ENCODE measurements at regions not wholly inside any gene's neighbourhood (a gene's known extent, or its start where the extent isn't known, plus 50 kb on each side); places are given as distances from the start of the nearest gene placed in this dataset.

DNA sequence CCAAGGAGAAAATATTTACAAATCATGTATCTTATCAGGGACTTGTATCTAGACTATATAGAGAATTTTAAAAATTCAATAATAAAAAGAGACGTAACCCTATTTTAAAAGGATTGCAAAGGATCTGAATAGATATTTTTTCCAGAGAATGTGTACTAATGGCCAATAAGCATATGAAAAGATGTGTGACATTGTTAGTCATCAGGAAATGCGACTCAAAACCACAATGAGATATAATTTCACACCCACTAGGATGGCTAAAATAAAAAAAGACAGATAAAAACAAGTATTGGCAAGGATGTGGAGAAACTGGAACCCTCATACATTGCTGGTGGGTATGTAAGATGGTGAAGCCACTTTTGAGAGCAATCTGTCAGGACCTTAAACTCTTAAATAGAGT, 141.9 kb upstream of the BMP4 start:
- in situ Hi-C loops (cut with MboI), result no loop called here
- DNase-seq, result no peak
- Histone ChIP-seq H3K9me2 (ENCODE audit: insufficient read depth) (no peaks in the 10 kb centered on the region), H3K36me3 (ENCODE audit: low read depth) (no peaks in the 10 kb centered on the region), H3K4me3 (no peak overlapping the region), H4K20me1 (ENCODE audit: insufficient read depth) (no peaks in the 10 kb centered on the region), H3K9me3 (ENCODE audit: low read depth) (no peaks in the 10 kb centered on the region), H3K9ac (no peak overlapping the region), H3K4me2 (ENCODE audit: unreplicated experiment) (no peak overlapping the region), H3K27ac (no peak overlapping the region), H3K79me2 (ENCODE audit: insufficient read depth) (no peaks in the 10 kb centered on the region), H3K27me3 (replicated peaks; ENCODE audit: insufficient read depth) (no peaks in the 10 kb centered on the region), H3K4me1 (ENCODE audit: insufficient read depth) (no peaks in the 10 kb centered on the region), H3F3A (ENCODE audit: insufficient read depth) (no peaks in the 10 kb centered on the region), H2AFZ (no peak overlapping the region)
- 55 to 56% methylated on average over 2 of the region's 2 CpGs for WGBS, 2 experiments (ENCODE audit: low coverage in 1 of 2, low lambda C conversion rate in 2 of 2, missing lambda C conversion rate in 2 of 2)
- TF ChIP-seq EZH2phosphoT487 (IDR thresholded peaks at IDR 0.05; ENCODE audit: insufficient read depth, low read depth), result no peak
- no peak for TF ChIP-seq EZH2 (IDR thresholded peaks at IDR 0.05; ENCODE audit: insufficient read depth, poor library complexity, severe bottlenecking)

DNA sequence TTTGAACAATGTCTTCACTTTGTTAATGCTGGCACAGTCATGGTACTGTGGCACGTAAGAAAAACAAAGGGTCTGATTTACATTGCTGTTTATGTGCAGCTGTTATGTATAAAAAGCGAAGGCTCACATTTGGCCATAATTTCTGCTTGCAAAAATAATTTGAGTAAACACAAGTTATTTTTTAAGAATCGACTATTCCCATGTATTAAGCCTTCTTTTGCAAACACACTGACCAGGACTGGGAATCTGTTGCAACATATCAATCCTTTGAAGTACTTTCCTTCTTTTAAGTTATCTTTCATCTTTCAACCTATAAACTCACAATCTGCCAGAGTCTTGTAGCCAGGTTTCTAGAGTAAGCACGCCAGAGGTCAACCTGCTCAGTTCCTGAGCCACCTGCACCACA, 145.4 kb upstream of the BMP4 start:
- Histone ChIP-seq H3K27me3 (replicated peaks; ENCODE audit: insufficient read depth) (no peaks in the 10 kb centered on the region), H3K79me2 (ENCODE audit: insufficient read depth) (no peaks in the 10 kb centered on the region), H3K36me3 (ENCODE audit: low read depth) (no peaks in the 10 kb centered on the region), H2AFZ (no peak overlapping the region), H3K9me2 (ENCODE audit: insufficient read depth) (no peaks in the 10 kb centered on the region), H3K9me3 (ENCODE audit: low read depth) (no peaks in the 10 kb centered on the region), H3K4me2 (ENCODE audit: unreplicated experiment) (no peak overlapping the region), H4K20me1 (ENCODE audit: insufficient read depth) (no peaks in the 10 kb centered on the region), H3K4me3 (no peak overlapping the region), H3F3A (ENCODE audit: insufficient read depth) (0 out of 2 replicates have a peak, but pooled peaks cover under 1% of the 10 kb centered on the region), H3K9ac (no peak overlapping the region), H3K4me1 (ENCODE audit: insufficient read depth) (peaks cover 6% of the 10 kb centered on the region), H3K27ac (no peak overlapping the region)
- WGBS, 2 experiments (ENCODE audit: low coverage in 1 of 2, low lambda C conversion rate in 2 of 2, missing lambda C conversion rate in 2 of 2), result 54 to 59% methylated on average over 4 of the region's 4 CpGs
- in situ Hi-C loops (cut with MboI), result no loop called here
- DNase-seq, result no peak
- no peak for TF ChIP-seq EZH2 (IDR thresholded peaks at IDR 0.05; ENCODE audit: insufficient read depth, poor library complexity, severe bottlenecking)
- TF ChIP-seq EZH2phosphoT487 (IDR thresholded peaks at IDR 0.05; ENCODE audit: insufficient read depth, low read depth), result no peak

DNA sequence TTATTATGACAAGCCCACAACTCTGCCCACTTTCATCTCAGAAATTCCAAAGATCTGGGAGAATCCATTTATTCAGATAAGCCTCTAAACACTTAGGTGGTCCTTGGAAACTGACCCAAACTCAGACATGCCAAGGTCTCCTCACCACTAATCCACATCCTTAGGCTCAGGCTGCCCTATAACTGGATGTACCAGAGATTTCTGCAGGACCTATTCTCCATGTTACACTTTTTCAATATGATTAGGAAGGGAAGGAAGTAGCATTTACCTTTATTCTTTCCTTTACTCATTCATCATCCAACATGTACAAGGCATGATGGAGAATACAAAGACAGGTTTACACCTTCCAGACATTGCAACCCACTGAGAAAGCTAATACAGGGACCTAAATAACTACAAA, 145.9 kb upstream of the BMP4 start:
- DNase-seq, result no peak
- H3K27ac ChIP-seq, result no peak overlapping the region
- no peak overlapping the region for H3K9ac ChIP-seq
- H3K36me3 ChIP-seq (ENCODE audit: low read depth), result no peaks in the 10 kb centered on the region
- in situ Hi-C loops (cut with MboI), result no loop called here
- no peaks in the 10 kb centered on the region for H3K9me2 ChIP-seq (ENCODE audit: insufficient read depth)
- H3K9me3 ChIP-seq (ENCODE audit: low read depth), result no peaks in the 10 kb centered on the region
- TF ChIP-seq EZH2 (IDR thresholded peaks at IDR 0.05; ENCODE audit: insufficient read depth, poor library complexity, severe bottlenecking), result no peak
- H3F3A ChIP-seq (ENCODE audit: insufficient read depth), result 0 out of 2 replicates have a peak, but pooled peaks cover 5% of the 10 kb centered on the region
- no peaks in the 10 kb centered on the region for H3K79me2 ChIP-seq (ENCODE audit: insufficient read depth)
- H3K4me2 ChIP-seq (ENCODE audit: unreplicated experiment), result no peak overlapping the region
- H2AFZ ChIP-seq, result no peak overlapping the region
- H3K4me3 ChIP-seq, result no peak overlapping the region
- no peaks in the 10 kb centered on the region for H3K27me3 ChIP-seq (replicated peaks; ENCODE audit: insufficient read depth)
- H3K4me1 ChIP-seq (ENCODE audit: insufficient read depth), result peaks cover 10% of the 10 kb centered on the region
- no peaks in the 10 kb centered on the region for H4K20me1 ChIP-seq (ENCODE audit: insufficient read depth)

DNA sequence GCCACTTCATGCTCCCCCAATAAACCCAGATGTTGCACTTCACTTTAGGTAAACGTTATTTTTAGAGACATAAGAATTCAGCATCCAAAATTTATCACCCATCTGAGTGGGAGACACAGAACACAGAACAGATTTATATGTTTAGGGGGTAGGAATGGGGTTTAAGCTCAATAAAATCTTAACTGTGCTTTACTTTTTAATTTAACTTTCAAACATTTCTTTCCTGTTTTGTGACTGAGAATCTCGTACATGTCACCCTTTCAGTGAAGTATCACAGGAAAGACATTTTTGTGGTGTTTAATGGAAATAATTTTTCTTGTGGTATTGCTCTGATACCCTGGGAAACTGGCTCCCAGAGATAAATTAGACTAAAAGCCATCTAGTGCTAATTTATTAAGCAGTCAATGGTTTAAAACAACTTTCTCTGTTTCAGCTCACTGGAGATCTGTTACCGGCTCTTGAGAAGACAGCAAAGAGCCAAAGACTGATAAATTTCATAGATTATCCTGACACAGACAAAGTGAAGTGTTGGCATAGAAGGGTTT, 148.0 kb upstream of the BMP4 start:
- no peak for TF ChIP-seq EZH2 (IDR thresholded peaks at IDR 0.05; ENCODE audit: insufficient read depth, poor library complexity, severe bottlenecking)
- no peak for TF ChIP-seq EZH2phosphoT487 (IDR thresholded peaks at IDR 0.05; ENCODE audit: insufficient read depth, low read depth)
- Histone ChIP-seq H3K27ac (no peak overlapping the region), H3K9ac (no peak overlapping the region), H3K4me1 (ENCODE audit: insufficient read depth) (peaks cover 32% of the 10 kb centered on the region), H3K79me2 (ENCODE audit: insufficient read depth) (no peaks in the 10 kb centered on the region), H3K4me2 (ENCODE audit: unreplicated experiment) (no peak overlapping the region), H3K9me2 (ENCODE audit: insufficient read depth) (no peaks in the 10 kb centered on the region), H3K4me3 (no peak overlapping the region), H3K36me3 (ENCODE audit: low read depth) (no peaks in the 10 kb centered on the region), H4K20me1 (ENCODE audit: insufficient read depth) (no peaks in the 10 kb centered on the region), H3K27me3 (replicated peaks; ENCODE audit: insufficient read depth) (no peaks in the 10 kb centered on the region), H3K9me3 (ENCODE audit: low read depth) (no peaks in the 10 kb centered on the region), H3F3A (ENCODE audit: insufficient read depth) (peaks cover 24% of the 10 kb centered on the region), H2AFZ (no peak overlapping the region)
- in situ Hi-C loops (cut with MboI), result no loop called here
- no peak for DNase-seq
- WGBS, 2 experiments (ENCODE audit: low coverage in 1 of 2, low lambda C conversion rate in 2 of 2, missing lambda C conversion rate in 2 of 2), result 71 to 72% methylated on average over 3 of the region's 3 CpGs

DNA sequence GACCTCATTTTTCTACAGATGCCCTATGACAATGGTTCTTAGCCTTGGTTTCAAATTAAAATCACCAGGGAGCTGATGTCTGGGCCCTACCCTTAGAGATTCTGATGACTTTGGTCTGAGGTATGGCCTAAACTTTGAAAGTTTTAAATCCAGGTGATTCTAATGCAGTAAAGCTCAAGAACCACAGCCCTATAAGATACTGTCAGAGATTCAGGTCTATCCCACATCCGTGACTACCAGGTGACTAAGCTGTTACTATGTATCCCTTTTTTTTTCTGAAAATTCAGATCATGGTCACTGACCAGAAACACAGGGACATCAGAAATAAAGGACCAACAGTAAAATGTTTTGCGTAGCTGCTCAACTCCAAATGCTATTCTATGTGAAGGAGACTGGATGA, 148.8 kb upstream of the BMP4 start:
- peaks cover 26% of the 10 kb centered on the region for H3F3A ChIP-seq (ENCODE audit: insufficient read depth)
- H3K9me3 ChIP-seq (ENCODE audit: low read depth), result no peaks in the 10 kb centered on the region
- in situ Hi-C loops (cut with MboI), result no loop called here
- H3K4me2 ChIP-seq (ENCODE audit: unreplicated experiment), result no peak overlapping the region
- H3K79me2 ChIP-seq (ENCODE audit: insufficient read depth), result no peaks in the 10 kb centered on the region
- H2AFZ ChIP-seq, result no peak overlapping the region
- no peaks in the 10 kb centered on the region for H3K9me2 ChIP-seq (ENCODE audit: insufficient read depth)
- H3K4me1 ChIP-seq (ENCODE audit: insufficient read depth), result peaks cover 36% of the 10 kb centered on the region
- H3K9ac ChIP-seq, result no peak overlapping the region
- TF ChIP-seq EZH2 (IDR thresholded peaks at IDR 0.05; ENCODE audit: insufficient read depth, poor library complexity, severe bottlenecking) (no peak), EZH2phosphoT487 (IDR thresholded peaks at IDR 0.05; ENCODE audit: insufficient read depth, low read depth) (no peak)
- no peaks in the 10 kb centered on the region for H4K20me1 ChIP-seq (ENCODE audit: insufficient read depth)
- no peak overlapping the region for H3K27ac ChIP-seq
- no peaks in the 10 kb centered on the region for H3K27me3 ChIP-seq (replicated peaks; ENCODE audit: insufficient read depth)
- no peak for DNase-seq
- 84 to 94% methylated on average over 2 of the region's 2 CpGs for WGBS, 2 experiments (ENCODE audit: low coverage in 1 of 2, low lambda C conversion rate in 2 of 2, missing lambda C conversion rate in 2 of 2)
- H3K36me3 ChIP-seq (ENCODE audit: low read depth), result no peaks in the 10 kb centered on the region
- no peak overlapping the region for H3K4me3 ChIP-seq

All from GM23248 (cell line).